ENCODE measurements at regions not wholly inside any gene's neighbourhood (a gene's known extent, or its start where the extent isn't known, plus 50 kb on each side); places are given as distances from the start of the nearest gene placed in this dataset.

DNA sequence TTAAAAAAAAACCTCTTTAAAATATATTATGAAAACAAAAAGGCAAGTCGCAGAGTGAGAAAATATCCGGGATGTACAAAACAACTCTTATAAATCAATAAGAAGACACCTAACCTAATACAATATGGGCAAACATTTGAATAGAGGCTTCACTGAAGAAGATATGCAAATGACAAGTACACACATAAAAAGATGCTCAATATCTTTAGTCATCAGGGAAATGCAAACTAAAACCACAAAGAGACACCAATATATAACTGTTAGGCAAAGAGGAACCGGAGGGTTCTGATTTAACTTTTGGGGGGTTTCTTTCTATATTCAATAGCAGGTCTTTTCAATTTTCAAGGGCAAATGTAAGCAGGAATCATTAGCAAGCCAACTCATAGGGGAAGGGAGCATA is 480.7 kb upstream of the SPTLC3 start:
- H3K9ac ChIP-seq (ENCODE audit: low read depth in 2 of 2, low read length in 2 of 2): no peak overlapping the region
- H3K36me3 ChIP-seq: no peaks in the 10 kb centered on the region
- TF ChIP-seq, protein P1, sequence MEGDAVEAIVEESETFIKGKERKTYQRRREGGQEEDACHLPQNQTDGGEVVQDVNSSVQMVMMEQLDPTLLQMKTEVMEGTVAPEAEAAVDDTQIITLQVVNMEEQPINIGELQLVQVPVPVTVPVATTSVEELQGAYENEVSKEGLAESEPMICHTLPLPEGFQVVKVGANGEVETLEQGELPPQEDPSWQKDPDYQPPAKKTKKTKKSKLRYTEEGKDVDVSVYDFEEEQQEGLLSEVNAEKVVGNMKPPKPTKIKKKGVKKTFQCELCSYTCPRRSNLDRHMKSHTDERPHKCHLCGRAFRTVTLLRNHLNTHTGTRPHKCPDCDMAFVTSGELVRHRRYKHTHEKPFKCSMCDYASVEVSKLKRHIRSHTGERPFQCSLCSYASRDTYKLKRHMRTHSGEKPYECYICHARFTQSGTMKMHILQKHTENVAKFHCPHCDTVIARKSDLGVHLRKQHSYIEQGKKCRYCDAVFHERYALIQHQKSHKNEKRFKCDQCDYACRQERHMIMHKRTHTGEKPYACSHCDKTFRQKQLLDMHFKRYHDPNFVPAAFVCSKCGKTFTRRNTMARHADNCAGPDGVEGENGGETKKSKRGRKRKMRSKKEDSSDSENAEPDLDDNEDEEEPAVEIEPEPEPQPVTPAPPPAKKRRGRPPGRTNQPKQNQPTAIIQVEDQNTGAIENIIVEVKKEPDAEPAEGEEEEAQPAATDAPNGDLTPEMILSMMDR (IDR thresholded peaks at IDR 0.05): no peak
- H3K9me3 ChIP-seq: no peaks in the 10 kb centered on the region
- H3K27ac ChIP-seq: no peak overlapping the region
- H3K27me3 ChIP-seq: no peaks in the 10 kb centered on the region
- intact Hi-C loops (cut with DNase I): no loop called here
- no peak for DNase-seq
- no peaks in the 10 kb centered on the region for H3K4me1 ChIP-seq
- H3K4me3 ChIP-seq: no peak overlapping the region

DNA sequence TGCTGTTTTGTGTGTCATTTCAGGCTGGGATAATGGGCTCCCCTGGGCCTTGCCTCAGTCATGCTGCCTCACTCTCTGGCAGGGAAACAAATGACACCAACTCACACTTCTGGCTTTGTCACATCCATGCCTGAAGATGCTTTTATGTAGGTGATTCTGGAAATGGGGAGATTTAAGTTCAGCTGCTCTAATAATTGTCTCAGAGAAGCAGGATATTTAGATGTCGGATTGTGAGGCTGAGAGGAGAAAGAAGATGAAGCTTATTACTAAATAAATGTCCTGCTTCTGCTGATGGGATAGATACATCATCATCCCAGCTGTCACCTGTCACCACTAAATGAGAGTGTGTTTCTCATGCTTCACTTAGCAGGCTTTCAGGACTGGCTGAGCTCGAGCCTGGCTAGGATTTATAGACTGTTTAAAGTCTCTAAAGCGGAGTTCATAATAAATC is 480.2 kb upstream of the SPTLC3 start:
- H3K27ac ChIP-seq: no peak overlapping the region
- intact Hi-C loops (cut with DNase I): no loop called here
- no peaks in the 10 kb centered on the region for H3K9me3 ChIP-seq
- no peaks in the 10 kb centered on the region for H3K27me3 ChIP-seq
- no peak overlapping the region for H3K4me3 ChIP-seq
- no peak overlapping the region for H3K9ac ChIP-seq (ENCODE audit: low read depth in 2 of 2, low read length in 2 of 2)
- no peaks in the 10 kb centered on the region for H3K4me1 ChIP-seq
- TF ChIP-seq, protein P1 (IDR thresholded peaks at IDR 0.05): no peak
- no peak for DNase-seq
- no peaks in the 10 kb centered on the region for H3K36me3 ChIP-seq

DNA sequence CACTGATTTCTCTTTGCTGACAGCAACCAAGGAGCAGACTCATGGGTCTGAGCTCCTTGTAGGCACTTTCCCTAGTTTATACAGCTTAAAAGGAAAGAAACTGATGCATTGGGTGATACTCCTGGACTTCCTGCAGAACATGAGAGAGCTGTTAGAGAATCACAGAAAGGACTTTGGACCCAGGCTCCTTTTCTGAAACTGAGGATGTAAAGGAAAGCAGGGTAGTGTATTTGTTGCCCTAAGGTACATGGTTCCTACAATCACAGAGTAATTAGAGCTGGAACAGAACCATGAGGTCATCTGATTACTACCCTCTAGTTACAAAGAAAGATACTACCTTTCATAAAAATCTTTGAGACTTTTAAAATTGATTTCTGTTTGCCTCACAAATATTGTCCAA is 477.1 kb upstream of the SPTLC3 start:
- TF ChIP-seq, protein P1 (IDR thresholded peaks at IDR 0.05): no peak
- Histone ChIP-seq H3K9me3 (no peaks in the 10 kb centered on the region), H3K4me3 (no peak overlapping the region), H3K27ac (no peak overlapping the region), H3K4me1 (no peaks in the 10 kb centered on the region), H3K9ac (ENCODE audit: low read depth in 2 of 2, low read length in 2 of 2) (no peak overlapping the region), H3K36me3 (no peaks in the 10 kb centered on the region), H3K27me3 (no peaks in the 10 kb centered on the region)
- no peak for DNase-seq
- intact Hi-C loops (cut with DNase I): no loop called here

DNA sequence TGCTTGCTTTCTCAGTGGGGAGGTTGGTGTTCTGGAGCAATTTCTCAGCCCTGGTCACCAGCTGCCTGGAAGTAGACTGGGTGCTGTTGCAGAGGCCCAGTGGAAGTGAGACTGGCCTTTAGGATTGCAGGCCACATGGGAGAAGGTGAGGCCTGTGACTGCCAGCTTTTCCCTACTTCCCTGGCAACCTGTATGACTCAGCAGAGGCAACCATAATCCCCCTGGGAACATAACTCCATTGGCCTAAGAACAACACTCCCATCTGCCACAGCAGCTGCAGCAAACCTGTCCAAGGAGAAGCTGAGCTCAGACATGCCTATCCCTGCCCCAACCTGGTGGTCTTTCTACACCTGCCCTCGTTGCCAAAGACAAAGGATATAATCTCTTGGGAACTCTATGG is 473.5 kb upstream of the SPTLC3 start:
- Histone ChIP-seq H3K9ac (ENCODE audit: low read depth in 2 of 2, low read length in 2 of 2) (no peak overlapping the region), H3K27me3 (no peaks in the 10 kb centered on the region), H3K4me1 (no peaks in the 10 kb centered on the region), H3K36me3 (no peaks in the 10 kb centered on the region), H3K9me3 (no peaks in the 10 kb centered on the region), H3K27ac (no peak overlapping the region), H3K4me3 (no peak overlapping the region)
- DNase-seq: no peak
- intact Hi-C loops (cut with DNase I): no loop called here
- TF ChIP-seq, protein P1 (IDR thresholded peaks at IDR 0.05): no peak

DNA sequence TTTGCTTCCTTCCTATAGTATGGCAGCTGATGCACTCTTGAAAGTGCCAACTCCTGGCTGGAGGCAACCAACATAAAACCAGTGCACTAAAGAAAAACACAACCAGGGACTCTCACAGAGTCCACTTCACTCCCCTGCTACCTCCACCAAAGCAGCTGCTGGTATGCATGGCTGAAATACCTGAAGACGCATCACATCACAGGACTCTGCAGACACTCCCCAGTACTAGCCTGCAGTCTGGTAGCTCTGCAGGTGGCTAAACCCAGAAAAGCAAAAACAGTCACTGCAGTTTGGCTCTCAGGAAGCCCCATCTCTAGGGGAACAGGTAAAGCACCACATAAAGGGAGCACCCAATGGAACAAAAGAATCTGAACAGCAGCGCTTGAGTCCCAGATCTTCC is 473.0 kb upstream of the SPTLC3 start:
- no peak for DNase-seq
- intact Hi-C loops (cut with DNase I): no loop called here
- Histone ChIP-seq H3K36me3 (no peaks in the 10 kb centered on the region), H3K27ac (no peak overlapping the region), H3K4me1 (no peaks in the 10 kb centered on the region), H3K27me3 (no peaks in the 10 kb centered on the region), H3K4me3 (no peak overlapping the region), H3K9ac (ENCODE audit: low read depth in 2 of 2, low read length in 2 of 2) (no peak overlapping the region), H3K9me3 (no peaks in the 10 kb centered on the region)
- TF ChIP-seq, protein P1 (IDR thresholded peaks at IDR 0.05): no peak

DNA sequence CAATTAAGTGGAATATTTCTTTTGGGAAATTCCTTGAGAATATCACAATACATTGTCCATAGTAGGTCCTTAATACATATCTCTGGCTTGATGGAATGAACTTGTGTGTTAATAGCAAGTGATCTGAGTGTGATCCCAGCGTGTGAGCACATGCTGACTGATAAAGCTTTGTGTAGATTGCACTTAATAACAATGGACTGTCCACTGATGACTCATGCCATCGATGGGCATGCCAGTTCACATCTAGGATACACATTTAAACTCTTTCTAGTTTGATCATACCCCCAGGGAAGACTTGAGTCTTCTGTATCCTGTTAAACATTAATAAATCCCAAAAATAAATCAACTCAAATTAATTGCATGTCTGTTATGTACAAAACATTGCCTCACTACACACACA is 454.3 kb upstream of the SPTLC3 start:
- no peak overlapping the region for H3K9ac ChIP-seq (ENCODE audit: low read depth in 2 of 2, low read length in 2 of 2)
- H3K9me3 ChIP-seq: no peaks in the 10 kb centered on the region
- no peaks in the 10 kb centered on the region for H3K27me3 ChIP-seq
- intact Hi-C loops (cut with DNase I): no loop called here
- H3K36me3 ChIP-seq: no peaks in the 10 kb centered on the region
- DNase-seq: no peak
- H3K4me1 ChIP-seq: no peaks in the 10 kb centered on the region
- H3K4me3 ChIP-seq: no peak overlapping the region
- no peak overlapping the region for H3K27ac ChIP-seq
- TF ChIP-seq, protein P1 (IDR thresholded peaks at IDR 0.05): no peak
